HG03558 (cell line): ENCODE measurements at regions not wholly inside any gene's neighbourhood (a gene's known extent, or its start where the extent isn't known, plus 50 kb on each side); places are given as distances from the start of the nearest gene placed in this dataset.

Source experiments
- ATAC-seq: cut with Tn5 transposase; IDR thresholded peaks from one replicate; pipeline ENCODE4 v1.9.1; 2021; ENCODE audit warnings: moderate number of reproducible peaks; ENCODE audit not compliant: unreplicated experiment; ENCODE audit errors: extremely low read depth

DNA sequence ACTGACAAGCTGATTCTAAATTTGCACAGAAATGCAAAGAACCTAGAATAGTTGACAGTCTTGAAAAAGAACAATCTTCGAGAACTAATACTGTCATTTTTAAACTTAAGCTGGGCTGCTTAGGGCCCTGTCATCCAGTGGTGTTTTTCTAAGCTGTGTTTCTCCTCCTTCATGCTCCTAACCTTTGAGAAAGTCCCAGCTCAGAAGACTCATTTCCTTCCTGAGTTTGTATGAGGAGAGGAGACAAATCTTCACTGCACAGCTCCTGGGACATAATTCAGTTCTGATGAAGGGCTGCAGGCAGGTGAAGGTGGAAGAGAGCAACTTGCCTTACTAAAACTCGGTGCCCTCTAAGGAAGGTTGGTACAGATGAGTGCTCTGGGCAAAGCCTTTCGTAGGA lies 109.5 kb upstream of the ANKRD55 start:
- ATAC-seq: no peak

DNA sequence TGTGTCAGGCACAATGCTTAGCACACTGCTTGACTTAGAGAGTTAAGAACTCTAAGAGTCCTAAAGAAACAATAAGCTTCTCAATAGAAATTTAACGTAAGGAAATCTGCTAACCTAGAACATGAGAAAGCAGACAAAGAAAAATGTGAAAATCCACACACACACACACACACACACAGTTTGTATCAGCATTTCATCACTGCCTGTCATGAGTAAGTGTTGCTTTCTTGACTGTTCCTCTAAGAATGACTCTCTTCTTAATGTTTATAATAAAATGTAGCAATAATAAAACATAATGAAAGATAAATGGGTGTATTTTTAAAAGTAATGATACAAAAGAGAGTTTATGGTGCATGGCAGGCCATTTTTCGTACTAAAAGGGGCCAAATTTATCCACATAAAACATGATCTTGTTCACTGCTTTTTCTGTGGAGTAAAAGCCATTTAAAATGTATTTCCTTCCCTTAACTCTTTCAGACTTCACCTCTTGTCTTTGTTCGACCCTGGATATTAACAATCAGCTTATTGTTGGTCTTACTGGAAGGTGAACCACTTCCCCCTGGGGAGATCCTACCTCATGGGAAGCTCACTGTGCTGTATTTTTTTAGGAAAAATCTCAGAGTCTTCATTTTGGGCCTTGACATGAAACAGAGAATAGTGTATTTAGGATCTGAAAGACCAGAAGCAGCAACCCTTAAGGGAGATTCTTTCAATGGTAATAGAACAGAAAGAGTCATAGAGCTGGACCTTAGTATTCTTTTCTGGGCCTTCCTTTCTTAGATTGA lies 107.3 kb upstream of the ANKRD55 start:
- ATAC-seq: no peak

DNA sequence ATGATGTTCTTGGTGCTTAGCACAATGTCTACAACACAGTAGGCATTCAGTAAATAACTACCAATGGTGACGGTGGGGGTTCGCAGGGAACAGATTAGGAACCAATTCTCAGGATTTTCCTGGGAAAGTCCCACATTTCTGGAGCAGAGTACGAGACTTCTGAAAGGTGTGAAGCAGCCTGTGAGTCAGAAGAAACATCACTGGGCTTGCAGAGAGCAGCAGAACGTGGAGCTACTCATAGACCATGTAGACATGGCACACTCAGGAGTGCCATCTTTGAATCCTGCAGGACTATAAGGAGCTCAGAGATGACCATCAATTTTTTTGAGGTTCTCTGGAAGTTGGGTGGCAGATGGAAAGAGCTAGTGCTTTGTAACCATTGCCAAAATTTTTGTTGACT lies 106.6 kb upstream of the ANKRD55 start:
- ATAC-seq: no peak

DNA sequence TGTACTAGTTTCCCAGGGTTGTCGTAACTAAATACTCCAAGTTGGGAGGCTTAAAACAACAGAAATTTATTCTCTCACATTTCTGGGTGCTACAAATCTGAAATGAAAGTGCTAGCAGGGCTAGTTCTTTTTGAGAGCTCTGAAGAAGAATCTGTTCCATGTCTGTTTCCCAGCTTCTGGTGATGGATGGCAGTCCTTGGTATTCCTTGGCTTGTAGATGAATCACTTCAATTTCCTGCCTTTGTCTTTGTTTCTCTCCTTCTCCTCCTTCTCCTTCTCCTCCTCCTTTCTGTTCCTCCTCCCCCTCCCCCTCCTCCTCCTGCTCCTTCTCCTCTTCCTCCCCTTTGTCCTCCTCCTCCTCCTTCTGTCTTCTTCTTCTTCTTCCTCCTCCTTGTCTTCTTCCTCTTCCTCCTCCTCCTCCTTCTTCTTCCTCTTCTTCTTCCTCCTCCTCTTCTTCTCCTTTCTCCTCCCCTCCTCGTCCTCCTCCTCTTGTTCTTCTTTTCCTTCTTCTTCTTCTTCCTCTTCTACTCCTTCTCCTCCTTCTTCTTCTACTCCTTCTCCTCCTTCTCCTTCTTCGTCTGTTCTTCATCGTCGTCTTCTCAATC lies 104.7 kb upstream of the ANKRD55 start:
- ATAC-seq: no peak

DNA sequence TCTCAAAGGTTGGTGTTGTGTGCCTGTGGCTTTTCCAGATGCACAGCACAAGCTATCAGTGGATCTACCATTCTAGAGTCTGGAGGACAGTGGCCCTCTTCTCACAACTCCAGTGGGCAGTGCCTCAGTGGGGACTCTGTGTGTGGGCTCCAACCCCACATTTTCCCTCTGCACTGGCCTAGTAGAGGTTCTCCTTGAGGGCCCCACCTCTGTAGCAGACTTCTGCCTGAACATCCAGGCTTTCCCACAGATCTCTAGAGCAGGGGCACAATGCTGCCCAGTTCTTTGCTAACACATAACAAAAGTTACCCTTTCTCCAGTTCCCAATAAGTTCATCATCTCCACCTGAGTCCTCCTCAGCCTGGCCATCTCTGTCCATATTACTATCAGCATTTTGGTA lies 102.1 kb upstream of the ANKRD55 start:
- no peak for ATAC-seq

DNA sequence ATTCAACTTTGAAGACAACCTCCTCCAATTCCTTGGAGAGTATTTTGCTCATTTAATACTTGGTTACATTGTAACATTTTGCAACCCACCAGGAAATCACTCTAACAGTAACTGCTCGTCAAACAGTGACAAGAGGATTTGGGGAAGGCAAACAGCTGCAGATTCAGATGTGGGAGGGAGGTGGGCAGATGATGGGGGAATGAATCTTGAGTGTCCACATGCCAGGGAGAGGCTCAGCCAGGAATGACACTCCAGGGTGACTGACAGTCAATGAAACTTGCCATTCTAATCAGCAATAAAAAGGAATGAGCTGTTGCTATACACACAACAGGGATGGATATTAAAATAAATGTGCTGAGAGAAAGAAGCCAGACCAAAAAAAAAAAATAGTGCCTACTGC lies 97.7 kb upstream of the ANKRD55 start:
- no peak for ATAC-seq

DNA sequence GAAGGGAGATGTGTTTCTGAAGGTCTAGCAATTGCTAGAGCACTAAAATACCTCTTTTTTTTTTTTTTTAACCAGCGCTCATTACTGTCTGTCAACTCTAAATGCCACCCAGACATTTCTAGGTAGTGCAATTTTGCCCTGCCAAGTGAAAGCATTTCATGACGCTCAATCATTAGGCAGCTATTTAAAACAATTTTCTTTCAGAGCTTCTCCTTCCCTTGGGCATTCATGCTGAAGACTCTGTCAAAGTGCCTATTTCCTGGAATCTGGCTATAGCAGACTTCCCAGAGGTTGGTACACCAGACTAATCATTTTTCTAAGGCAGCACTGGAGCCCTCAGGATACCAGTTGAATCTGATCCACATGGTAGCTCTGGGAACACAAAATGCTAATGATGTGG lies 97.0 kb upstream of the ANKRD55 start:
- no peak for ATAC-seq

DNA sequence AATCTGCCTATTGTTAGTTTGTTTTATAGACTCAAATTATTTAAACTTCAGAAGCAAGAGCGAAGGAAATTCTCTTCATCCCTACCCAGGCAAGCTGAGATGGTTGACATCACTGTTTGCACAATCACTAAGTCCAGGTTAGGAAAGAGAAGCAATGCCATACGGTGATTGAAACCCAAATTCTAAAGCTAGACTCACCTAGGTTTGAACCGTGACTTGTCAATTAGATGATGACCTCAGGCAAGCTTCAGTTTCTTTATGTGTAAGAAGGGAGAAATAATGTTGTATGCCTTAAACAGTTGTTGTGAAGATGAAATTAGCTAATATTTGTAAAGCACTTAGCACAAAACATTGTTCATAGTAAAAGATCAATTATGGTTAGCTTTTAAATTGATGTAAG lies 96.5 kb upstream of the ANKRD55 start:
- ATAC-seq: peak; percentile 44

DNA sequence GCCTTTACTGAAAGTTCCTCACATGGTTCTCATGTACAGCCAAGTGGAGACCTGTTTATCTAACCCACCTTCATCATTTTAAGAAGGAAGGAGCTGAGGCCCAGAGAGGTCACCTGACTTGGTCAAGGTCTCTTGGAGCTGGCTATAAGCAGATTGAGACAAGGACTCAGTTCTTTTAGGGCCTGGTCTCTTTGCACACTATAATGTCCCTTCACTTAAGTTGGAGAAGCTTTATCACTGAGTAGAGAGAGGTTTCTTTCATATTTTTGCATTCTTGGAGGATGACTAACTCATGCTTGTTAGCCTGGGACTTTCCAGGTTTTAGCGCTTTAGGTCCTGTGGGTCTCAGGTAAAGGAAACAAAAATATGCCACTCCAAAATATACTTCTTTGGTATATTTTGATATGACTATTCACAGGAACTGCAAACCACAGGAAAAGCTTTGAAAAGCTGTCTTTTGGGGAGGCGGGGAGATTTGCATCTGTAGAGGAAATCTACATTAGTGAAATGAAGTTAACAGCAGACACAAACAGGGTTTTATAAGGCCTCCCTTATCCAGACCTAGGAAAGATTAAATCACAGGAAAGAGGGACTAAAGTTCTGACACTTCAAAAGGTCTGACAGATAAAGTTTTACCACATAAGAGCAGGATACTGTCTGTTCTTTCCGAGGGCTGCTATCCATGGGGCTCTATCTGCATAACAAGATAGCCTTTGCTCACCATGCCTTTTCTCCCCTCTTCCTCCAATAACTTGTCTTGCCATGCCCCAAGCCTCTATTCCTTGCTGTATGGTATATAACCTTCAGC lies 95.8 kb upstream of the ANKRD55 start:
- no peak for ATAC-seq

DNA sequence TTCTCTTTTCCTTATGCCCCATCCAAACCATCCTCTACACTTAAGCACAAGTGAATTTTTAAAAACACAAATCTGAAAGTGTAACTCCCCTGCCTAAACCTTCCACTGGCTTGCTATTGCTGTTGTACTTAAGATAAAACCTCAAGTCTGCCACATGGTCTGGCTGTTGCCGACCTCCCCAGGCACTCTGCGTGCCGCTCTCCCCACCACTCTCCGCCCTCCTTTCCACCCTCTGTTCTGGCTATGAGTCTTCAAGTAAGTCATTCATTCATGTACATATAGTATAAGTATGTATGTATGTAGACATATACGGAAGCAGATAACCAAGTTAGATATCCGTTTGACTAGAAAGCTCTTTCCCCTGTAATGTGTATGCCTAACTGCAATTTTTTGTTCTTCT lies 94.7 kb upstream of the ANKRD55 start:
- ATAC-seq: peak; percentile 42

DNA sequence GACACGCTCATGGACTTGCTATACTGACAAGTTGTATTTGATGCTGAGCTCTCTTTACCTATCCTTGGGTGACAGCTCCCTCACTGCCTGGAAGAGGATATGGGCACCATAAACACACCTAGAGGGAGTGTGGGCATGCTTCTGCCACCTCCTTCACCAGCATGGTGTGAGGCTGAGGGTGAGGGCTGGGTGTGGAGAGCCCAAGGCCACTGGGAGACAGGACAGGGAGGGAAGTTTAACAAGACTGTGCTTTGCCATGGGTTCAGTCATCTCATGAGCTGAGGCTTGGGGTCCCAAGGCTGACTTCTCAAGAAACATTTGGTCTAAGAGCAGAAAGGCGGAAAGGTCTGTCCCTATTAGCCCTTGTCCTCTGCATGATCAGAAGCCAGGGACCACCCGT lies 93.6 kb upstream of the ANKRD55 start:
- no peak for ATAC-seq

DNA sequence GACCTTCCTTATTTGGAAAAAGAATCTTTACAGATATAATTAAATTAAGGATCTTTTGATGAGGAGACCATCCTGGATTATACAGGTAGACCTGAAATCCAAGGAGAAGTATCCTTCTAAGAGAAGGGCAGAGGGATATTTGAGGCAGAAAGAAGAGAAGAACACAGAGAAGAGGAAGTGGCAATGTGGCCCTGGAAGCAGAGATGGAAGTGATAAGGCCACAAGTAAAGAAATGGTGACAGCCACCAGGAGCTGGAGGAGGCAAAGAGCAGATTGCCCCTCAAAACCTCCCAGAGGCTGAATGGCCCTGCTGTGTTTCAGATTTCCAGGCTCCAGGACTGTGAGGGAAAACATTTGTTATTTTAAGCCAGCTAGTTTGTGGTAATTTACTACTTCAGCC lies 93.0 kb upstream of the ANKRD55 start:
- no peak for ATAC-seq

DNA sequence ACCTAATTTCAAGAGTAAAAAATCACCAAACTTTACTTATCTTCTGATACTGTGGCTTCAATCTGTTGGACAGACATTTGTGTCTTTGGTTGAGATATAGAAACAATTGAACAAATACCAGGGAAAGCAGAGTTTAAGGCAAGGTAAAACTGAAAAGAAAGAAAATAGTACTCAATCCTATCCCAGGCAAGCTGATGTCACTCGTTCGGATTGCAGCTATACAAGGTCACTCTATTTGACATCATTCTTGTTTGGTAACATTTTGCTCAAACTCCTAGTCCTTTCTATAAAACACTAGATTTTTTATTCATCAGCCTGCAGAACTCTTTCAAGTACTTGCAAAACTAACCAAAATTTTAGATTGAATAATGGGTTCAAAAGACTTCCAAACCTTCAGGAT lies 91.9 kb upstream of the ANKRD55 start:
- ATAC-seq: no peak

DNA sequence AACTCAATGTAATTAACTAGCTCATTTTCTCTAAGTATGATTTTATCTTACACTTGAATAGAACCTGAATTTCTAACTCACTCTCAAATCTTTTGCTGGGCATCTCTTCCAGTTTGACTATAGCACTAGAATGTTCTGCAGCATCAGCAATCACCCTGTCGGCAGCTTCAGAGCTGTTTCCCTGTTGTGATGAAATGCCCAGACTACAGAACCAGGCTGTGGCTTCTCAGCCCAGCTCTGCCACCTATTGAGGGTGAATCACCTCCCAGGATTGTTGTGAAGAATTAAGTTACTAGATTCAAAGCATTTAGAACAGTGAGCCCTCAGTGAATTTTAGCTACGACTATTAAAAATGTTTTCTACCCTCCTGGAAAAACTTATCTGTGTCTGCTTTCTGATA lies 90.4 kb upstream of the ANKRD55 start:
- ATAC-seq: no peak

DNA sequence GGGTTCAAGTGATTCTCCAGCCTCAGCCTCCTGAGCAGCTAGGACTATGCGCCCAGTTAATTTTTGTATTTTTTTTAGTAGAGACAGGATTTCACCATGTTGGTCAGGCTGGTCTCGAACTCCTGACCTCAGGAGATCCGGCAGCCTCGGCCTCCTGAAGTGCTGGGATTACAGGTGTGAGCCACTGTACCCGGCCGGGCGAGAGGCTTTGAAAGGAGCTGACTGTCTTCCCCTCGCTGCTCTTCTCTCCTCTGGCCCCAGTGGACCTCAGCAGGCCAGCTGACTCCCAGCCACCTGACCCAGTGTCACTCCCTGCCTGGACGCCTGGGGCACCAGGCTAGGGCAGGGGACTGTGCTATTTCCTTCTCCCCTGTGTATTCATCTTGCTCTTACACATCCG lies 89.5 kb upstream of the ANKRD55 start:
- ATAC-seq: no peak

DNA sequence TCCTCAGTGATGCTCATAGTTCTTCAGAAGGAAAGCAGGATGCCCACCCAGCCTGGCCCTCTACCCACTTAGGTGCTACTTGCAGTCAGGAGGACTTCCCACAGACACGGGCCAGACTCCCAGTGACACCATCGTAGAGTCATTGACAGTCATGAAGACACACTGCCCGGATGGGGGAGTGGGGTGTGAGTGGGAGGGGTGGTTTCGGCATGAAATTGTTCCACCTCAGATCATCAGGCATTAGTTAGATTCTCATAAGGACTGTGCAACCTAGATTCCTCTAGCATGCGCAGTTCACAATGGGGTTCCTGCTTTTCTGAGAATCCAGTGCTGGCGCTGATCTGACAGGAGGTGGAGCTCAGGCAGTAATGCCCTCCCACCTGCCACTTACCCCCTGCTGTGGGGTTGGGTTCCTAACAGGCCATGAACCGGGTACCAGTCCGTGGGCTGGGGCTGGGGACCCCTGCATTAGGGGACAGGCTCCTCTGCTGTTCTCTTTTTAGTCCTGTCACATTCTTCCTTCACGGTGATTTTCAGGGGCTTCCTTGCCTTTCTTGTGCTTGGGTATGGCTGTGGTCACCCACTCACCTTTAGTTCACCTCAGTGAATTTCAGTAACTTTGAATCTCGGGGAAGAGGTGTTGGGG lies 88.2 kb upstream of the ANKRD55 start:
- ATAC-seq: no peak

DNA sequence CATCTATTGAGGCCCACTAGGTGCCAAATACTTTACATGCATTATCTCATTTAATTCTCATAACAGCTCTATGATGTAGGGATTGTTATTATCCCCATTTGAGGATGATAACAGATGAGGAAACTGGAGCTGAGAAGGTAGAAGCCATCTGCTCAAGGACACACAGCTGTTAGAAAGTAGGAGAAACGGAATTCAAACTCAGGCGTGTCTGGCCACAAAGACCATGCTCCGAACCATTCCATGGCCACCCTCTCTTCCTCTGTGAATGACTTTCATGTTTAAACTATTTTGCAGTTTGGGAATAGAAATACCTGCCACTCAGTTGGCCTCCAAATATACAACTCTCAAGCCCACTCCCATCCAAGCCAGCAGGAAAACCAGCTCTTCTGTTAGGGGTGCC lies 87.6 kb upstream of the ANKRD55 start:
- ATAC-seq: no peak

DNA sequence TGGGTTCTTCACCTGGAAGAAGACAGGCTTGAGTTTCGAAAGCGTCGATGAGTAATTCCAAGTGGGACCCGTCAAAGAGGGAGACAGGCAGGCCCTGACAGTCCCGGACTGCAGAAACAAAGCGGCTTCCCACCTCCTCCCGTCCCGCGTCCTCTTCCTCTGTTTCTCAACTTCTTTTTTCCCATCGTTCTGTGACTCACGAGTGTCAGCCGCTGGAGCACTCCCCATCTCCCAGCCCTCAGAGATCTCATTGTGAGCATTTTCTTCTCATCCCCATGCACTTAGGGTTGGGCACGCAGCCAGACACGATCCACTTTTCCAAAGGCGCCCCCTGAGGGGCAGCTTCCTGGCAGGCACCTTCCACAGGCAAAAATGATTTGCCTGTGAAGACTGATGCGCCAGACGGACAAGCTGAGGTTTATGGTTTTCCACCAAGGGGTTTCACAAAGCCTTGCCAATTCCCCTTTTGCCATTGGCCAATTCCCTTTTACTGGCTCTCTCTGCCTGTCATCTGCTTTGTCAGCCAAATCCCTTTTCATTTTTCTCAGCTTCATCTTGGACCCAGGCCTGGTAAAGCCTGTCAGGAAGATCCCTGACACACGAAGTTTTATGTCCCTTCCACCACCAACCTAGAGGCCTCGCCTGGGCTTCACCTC lies 86.5 kb upstream of the ANKRD55 start:
- ATAC-seq: no peak

DNA sequence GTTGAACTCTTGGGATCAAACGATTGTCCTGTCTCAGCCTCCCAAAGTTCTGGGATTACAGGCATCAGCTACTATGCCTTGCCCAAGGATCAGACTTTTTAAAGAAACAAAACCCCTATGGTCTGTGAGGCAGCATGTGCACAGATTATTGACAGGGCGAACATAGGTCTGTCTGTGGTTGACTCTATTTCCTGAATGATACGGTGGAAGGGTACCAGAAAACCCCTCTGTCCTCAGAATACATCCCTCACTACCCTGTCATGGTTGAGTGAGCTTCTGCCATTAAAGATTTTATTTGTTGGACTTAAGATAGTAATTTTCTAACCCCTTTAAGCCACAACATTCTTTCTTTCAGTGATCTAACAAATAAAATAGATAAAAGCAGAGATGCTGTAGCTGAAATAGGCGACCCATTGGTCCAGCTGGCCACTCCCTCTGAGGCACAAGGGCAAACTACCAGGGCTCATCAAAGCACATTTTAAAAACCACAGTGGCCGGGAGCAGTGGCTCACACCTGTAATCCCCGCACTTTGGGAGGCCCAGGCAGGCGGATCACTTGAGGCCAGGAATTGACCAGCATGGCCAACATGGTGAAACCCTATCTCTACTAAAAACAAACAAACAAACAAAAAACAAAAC lies 84.9 kb upstream of the ANKRD55 start:
- ATAC-seq: no peak
